ENCODE measurements at regions not wholly inside any gene's neighbourhood (a gene's known extent, or its start where the extent isn't known, plus 50 kb on each side); places are given as distances from the start of the nearest gene placed in this dataset.
A peak's percentile ranks its signal among the peaks of the same experiment; 100 is the strongest.

DNA sequence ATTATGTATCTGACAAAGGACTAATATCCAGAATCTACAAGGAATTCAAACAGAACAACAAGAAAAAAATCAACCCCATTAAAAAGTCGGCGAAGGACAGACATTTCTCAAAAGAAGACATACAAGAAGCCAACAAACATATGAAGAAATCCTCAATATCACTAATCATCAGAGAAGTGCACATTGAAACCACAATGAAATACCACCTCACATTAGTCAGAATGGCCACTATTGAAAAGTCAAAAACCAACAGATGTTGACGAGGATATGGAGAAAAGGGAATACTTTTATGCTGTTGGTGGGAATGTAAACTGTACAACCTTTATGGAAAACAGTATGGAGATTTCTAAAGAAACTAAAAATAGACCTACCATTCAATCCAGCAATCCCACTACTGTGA, 233.1 kb upstream of the PLSCR5 start:
- no peak for DNase-seq (ENCODE audit: low read depth)

DNA sequence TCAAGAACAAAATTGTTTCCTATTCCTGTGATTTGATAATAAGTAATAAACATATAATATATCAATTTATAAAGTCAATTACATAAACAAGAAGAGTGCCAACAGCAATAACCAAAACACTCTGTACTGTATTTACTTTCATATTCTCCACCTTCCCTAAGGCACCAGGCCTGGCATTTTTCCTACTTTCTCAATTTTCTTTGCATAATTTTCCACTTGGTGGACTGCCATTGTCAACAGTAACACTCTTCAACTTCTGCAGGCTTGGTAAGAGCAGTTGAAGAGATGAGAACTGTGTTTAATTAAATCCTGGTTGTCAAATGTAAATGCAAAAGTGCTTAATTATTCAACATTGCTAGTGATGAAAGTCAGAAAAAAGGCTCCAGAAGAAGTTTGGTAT, 229.8 kb upstream of the PLSCR5 start:
- DNase-seq (ENCODE audit: low read depth) = no peak

GRCh38 chr3:146832857-146833458, 227.8 kb upstream of the PLSCR5 start:
- no peak for DNase-seq (ENCODE audit: low read depth)

DNA sequence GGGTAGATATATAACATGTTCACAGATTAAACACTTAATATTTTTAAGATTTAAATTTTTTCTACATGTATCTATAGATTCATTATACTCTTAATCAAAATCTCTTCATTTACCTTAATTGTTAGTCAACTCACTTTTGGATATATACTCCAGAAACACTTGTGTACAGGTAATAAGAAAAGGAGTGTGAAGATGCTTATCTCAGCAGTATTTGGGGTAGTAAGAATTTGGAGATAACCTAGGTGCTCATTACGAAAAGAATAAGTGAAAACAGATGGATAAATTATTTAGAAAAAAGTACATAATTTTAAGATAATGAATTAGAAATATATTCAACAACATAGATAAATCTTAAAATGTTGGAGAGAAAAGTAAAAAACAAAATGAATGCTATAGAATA, 226.5 kb upstream of the PLSCR5 start:
- no peak for DNase-seq (ENCODE audit: low read depth)

DNA sequence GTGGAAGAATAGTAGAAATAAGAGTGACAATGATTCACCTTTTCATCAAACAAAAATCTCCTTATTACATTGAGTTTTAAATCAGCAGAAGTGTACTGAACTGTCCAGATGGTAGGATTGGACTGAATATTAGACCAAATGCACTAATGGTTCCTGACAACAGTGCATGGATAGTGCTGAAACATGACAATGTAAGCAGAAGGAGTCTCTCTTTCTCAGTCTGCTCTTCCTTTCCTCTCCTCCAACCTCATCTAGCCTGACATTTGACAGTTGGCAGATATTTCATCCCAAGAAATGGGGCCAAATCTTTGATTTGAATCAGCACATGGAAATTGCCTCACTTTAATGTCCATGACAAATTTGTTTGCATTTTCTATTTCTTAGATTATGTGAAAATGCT, 225.1 kb upstream of the PLSCR5 start:
- DNase-seq (ENCODE audit: low read depth) = no peak

DNA sequence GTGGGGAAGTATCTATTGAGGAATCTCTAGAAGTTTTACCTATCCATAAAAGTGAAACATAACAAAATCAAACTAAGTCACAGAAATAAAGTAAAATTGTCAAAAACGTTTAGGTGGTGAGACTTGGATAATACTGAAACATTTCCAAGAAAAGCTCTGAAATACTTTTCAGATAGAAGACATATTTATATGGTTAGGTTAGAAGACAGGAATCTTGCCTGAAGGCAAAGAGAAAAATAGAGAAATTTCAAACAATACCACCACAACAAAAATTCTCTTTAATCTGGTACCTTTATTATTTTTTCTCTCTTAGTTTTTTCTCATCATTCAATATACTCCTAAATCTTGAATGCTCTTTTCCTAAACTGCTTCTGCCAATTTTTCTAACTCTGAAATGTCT, 222.7 kb upstream of the PLSCR5 start:
- DNase-seq (ENCODE audit: low read depth) = no peak

GRCh38 chr3:146823622-146824021, 218.5 kb upstream of the PLSCR5 start:
- no peak for DNase-seq (ENCODE audit: low read depth)

- no peak for DNase-seq (ENCODE audit: low read depth)
Observed at GRCh38 chr3:146818866-146819265, 213.7 kb upstream of the PLSCR5 start.

- no peak for DNase-seq (ENCODE audit: low read depth)
Observed at GRCh38 chr3:146818301-146818700, 213.2 kb upstream of the PLSCR5 start.

DNA sequence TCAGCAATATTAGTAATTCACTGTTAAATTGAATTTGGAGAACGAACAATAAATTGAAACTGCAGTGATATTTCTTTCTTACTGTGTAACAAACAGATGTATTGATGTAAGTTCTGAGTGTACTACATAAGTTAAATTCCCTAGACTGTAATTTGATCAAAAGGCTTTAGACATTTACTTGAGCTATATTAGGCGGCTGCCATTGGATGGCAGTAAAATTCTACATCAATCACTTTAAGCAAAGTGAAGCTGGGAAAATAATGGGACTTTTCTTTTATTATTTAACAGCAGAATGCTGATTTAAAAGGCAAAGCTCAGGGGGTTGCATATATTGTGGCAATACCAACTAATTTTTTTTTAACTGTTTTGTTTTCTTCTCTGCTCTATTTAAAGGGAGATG, 212.6 kb upstream of the PLSCR5 start:
- DNase-seq (ENCODE audit: low read depth) = no peak

- DNase-seq (ENCODE audit: low read depth) = peak; percentile 56
Observed at GRCh38 chr3:146814601-146815315, 209.6 kb upstream of the PLSCR5 start.

DNA sequence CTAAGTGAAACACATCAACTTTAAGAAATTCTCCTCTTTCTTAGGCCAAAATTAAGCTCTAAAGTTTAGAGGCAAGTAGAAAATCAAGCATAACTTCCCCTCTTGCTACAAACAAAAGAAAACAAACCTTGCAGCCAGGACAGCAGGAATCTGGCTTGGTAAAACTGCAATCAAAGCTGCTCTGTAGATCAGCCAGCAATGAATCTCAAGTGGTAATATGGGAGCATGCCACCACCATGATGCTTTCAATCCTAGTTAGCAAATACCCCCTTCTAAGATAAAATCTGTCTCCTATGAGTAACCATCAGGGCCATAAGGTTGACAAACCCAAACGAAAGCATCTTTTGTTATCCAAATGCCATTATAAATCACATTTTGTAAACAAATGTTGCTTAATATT, 208.3 kb upstream of the PLSCR5 start:
- DNase-seq (ENCODE audit: low read depth) = no peak

GRCh38 chr3:146803745-146804144, 198.6 kb upstream of the PLSCR5 start:
- peak; percentile 87 for DNase-seq (ENCODE audit: low read depth)

- no peak for DNase-seq (ENCODE audit: low read depth)
Observed at GRCh38 chr3:146801492-146801891, 196.3 kb upstream of the PLSCR5 start.

DNA sequence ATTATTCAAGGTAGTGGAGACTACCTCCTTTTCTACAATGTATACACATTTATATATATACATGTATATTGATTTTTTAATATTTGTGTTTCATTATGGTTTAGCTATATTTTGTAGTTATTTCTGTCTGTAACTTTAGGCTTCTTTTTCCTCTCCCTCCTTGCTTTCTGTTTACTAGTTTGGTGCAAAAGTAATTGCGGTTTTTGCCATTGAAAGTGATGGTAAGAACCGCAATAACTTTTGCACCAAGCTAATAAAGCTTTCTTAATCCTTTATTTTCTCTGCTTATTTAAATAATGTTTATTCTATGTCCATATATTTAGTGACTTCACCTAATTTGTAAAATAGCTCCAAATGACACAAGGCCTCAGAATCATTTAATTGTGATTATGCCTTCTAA, 195.3 kb upstream of the PLSCR5 start:
- DNase-seq (ENCODE audit: low read depth) = no peak

- no peak for DNase-seq (ENCODE audit: low read depth)
Observed at GRCh38 chr3:146796078-146796477, 190.9 kb upstream of the PLSCR5 start.

DNA sequence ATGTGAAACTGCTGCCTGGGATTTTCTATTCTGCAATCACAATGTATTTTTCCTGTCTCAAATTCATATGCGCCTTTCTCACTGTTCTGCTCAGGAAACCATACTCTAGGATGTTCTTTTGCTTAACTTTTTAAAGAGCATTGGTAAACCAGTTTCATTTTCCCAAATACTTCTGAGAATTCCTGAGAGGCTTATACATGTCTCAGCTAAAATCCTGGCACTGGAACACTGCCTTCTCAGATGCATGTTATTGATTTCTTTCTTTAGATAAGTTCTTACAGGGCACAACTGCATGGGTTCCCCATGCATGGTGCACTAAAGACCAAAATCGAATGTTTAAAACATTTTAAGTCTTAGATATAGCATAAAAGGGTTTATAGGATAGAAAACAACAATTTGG, 178.3 kb upstream of the PLSCR5 start:
- no peak for DNase-seq (ENCODE audit: low read depth)

GRCh38 chr3:146781606-146782005, 176.5 kb upstream of the PLSCR5 start:
- DNase-seq (ENCODE audit: low read depth) = no peak

DNA sequence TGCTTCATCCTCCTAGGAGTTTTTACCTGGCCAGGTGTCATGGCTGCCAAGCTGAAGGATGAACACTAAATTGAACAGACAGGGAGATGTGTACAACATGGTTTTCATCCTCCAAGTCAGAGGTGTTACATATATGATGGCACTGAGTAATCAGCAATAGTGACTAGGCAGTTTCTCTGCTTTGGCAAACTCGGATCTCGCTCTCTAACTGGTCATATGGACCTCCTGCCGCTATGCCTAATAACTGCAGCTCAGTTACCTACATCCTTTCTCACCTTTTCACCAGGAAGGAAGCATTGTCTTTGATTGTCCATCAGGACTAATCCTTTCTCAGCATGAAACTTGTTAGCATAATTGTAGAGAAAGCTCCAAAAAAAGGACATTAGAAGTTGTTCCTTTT, 175.9 kb upstream of the PLSCR5 start:
- DNase-seq (ENCODE audit: low read depth) = no peak

- no peak for DNase-seq (ENCODE audit: low read depth)
Observed at GRCh38 chr3:146780251-146780650, 175.1 kb upstream of the PLSCR5 start.

DNA sequence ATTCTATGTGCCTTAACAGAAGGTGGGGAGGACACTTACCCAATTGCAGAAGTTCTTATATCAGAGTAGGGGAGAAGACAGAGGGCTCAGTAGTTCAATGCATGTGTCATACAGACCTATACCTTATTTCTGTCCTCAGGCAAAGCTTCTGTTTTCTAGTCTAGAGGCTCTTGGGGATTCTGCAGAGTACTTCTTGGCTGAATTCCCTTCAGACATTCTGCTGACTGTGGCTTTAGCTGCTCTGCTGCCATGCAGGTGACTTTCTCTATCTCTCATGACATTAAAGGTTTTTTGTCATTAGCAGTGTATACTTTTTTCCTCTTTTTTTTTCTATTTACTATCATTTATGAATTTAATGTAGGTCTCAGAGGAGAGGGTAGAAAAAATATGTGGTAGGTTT, 172.8 kb upstream of the PLSCR5 start:
- DNase-seq (ENCODE audit: low read depth) = no peak

DNA sequence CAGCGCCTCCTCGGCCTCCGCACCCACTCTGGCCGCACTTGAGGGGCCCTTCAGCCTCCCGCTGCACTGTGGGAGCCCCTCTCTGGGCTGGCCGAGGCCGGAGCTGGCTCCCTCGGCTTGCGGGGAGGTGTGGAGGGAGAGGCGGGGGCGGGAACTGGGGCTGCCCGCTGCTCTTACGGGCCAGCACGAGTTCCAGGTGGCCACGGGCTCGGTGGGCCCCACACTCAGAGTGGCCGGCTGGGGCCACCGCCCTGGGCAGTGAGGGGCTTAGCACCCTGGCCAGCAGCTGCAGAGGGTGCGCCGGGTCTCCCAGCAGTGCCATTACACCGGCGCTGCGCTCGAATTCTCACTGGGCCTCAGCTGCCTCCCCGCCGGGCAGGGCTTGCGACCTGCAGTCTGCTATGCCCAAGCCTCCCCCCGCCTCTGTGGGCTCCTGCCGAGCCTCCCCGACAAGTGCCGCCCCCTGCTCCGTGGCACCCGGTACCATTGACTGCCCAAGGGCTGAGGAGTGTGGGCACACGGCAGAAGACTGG, 167.1 kb upstream of the PLSCR5 start:
- DNase-seq (ENCODE audit: low read depth) = no peak

DNA sequence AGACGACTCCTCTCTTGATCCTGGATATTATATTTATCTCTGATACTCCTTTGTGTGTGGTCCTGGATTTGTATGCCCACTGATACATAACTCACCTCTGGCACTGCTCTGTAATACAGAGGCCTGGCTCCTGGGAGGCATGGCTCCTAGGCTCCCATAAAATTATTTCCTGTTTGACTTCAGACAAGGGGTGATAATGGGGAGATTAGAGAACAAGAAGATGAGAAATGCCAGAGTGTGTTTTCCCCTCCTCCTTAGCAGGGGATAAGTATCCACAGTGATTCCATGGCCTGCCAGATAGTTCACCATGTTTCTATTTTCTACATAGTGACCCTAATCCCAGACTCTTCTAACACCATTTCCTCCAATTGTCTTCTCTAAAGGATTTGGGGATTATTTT, 165.7 kb upstream of the PLSCR5 start:
- DNase-seq (ENCODE audit: low read depth) = no peak

DNA sequence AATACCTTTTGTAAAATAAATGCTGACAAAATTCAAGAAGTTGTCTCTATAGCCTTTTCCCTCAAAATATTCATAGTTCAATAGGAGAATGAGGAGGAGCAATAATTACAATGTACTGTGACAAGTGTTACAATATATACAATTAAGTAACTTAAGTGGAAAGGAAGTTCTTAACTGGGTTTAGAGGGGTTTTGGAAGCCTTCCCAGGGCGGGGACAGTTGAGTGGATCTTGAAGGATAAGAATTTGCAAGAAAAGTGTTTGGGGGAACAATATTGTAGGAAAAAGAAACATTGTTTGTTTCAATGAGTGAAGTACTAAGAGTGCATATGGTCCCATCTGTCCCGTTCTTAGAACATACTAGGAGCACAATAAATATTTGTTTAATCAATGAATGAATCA, 165.2 kb upstream of the PLSCR5 start:
- no peak for DNase-seq (ENCODE audit: low read depth)
